Endothelial cell of umbilical vein (primary cell): ENCODE measurements at regions not wholly inside any gene's neighbourhood (a gene's known extent, or its start where the extent isn't known, plus 50 kb on each side); places are given as distances from the start of the nearest gene placed in this dataset.

Source experiments
- EZH2 ChIP-seq: IDR thresholded peaks from 2 replicates; pipeline ENCODE4 v1.6.1; 2012; ENCODE audit warnings: borderline replicate concordance, low read depth, mild to moderate bottlenecking, moderate library complexity, low read length, inconsistent platforms; ENCODE audit not compliant: severe bottlenecking
- POLR2A ChIP-seq: IDR thresholded peaks from 2 replicates; pipeline ENCODE4 v1.6.1; 2012; ENCODE audit warnings: low read depth, mild to moderate bottlenecking, control low read depth, low read length
- TF ChIP-seq, protein P1 (sequence below): IDR thresholded peaks from 2 replicates; pipeline ENCODE4 v1.6.1; 2011; ENCODE audit not compliant: insufficient read depth, insufficient read length
- TF ChIP-seq, protein P2 (sequence below), 2 donors: IDR thresholded peaks; 1 replicate in 1 of 2; 2 replicates in 1 of 2; pipeline ENCODE4 v1.5.1; 2011; ENCODE audit warnings: low read length in 2 of 2, mild to moderate bottlenecking in 2 of 2, moderate library complexity in 2 of 2, control low read depth in 1 of 2, inconsistent platforms in 1 of 2, low read depth in 1 of 2; ENCODE audit not compliant: insufficient read depth in 1 of 2; ENCODE audit errors: extremely low read depth in 1 of 2

- TF ChIP-seq, protein P1, sequence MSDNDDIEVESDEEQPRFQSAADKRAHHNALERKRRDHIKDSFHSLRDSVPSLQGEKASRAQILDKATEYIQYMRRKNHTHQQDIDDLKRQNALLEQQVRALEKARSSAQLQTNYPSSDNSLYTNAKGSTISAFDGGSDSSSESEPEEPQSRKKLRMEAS: no peak
- TF ChIP-seq, protein P2, sequence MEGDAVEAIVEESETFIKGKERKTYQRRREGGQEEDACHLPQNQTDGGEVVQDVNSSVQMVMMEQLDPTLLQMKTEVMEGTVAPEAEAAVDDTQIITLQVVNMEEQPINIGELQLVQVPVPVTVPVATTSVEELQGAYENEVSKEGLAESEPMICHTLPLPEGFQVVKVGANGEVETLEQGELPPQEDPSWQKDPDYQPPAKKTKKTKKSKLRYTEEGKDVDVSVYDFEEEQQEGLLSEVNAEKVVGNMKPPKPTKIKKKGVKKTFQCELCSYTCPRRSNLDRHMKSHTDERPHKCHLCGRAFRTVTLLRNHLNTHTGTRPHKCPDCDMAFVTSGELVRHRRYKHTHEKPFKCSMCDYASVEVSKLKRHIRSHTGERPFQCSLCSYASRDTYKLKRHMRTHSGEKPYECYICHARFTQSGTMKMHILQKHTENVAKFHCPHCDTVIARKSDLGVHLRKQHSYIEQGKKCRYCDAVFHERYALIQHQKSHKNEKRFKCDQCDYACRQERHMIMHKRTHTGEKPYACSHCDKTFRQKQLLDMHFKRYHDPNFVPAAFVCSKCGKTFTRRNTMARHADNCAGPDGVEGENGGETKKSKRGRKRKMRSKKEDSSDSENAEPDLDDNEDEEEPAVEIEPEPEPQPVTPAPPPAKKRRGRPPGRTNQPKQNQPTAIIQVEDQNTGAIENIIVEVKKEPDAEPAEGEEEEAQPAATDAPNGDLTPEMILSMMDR (IDR thresholded peaks at IDR 0.05; ENCODE audit: extremely low read depth in 1 of 2, insufficient read depth in 1 of 2, low read depth in 1 of 2, low read length in 2 of 2): no peak
- TF ChIP-seq EZH2 (no peak), POLR2A (no peak)
Measured at GRCh38 chr6:44667226-44667625, 279.7 kb downstream of the CDC5L start.
